Aorta (tissue), 5 donors: ENCODE measurements at regions not wholly inside any gene's neighbourhood (a gene's known extent, or its start where the extent isn't known, plus 50 kb on each side); places are given as distances from the start of the nearest gene placed in this dataset.

Source experiments
- ATAC-seq: fragments of 200-7000 bp; cut with Tn5 transposase; one replicate; pipeline ENCODE4 v1.9.1; 2022; ENCODE audit warnings: moderate library complexity; ENCODE audit not compliant: low FRiP score
- DNase-seq, 2 donors: peaks; one replicate each; pipeline ENCODE4 v3.0.0-alpha.2; 2020
- H3K27ac ChIP-seq, 2 donors: one replicate each; pipeline ENCODE4 v1.5.1; 2013; ENCODE audit warnings: low read length in 2 of 2, mild to moderate bottlenecking in 2 of 2, moderate library complexity in 2 of 2, control low read depth in 1 of 2, inconsistent platforms in 1 of 2, low read depth in 1 of 2
- H3K27me3 ChIP-seq, 2 donors: one replicate each; pipeline ENCODE4 v1.6.1; 2013; ENCODE audit warnings: control low read depth in 1 of 2, low read length in 1 of 2, mild to moderate bottlenecking in 1 of 2, moderate library complexity in 1 of 2; ENCODE audit not compliant: insufficient read depth in 2 of 2, control insufficient read depth in 1 of 2
- H3K36me3 ChIP-seq, 2 donors: one replicate each; pipeline ENCODE4 v1.6.1; 2013; ENCODE audit warnings: control low read depth in 1 of 2, low read length in 1 of 2, mild to moderate bottlenecking in 1 of 2; ENCODE audit not compliant: insufficient read depth in 2 of 2, control insufficient read depth in 1 of 2
- H3K4me1 ChIP-seq, 2 donors: one replicate each; pipeline ENCODE4 v1.6.1; 2013; ENCODE audit warnings: low read length in 2 of 2, control low read depth in 1 of 2, mild to moderate bottlenecking in 1 of 2, moderate library complexity in 1 of 2; ENCODE audit not compliant: insufficient read depth in 2 of 2, control insufficient read depth in 1 of 2
- H3K4me3 ChIP-seq, 2 donors: one replicate each; pipeline ENCODE4 v1.5.1; 2013; ENCODE audit warnings: low read length in 2 of 2, control low read depth in 1 of 2, mild to moderate bottlenecking in 1 of 2
- H3K9me3 ChIP-seq: one replicate; pipeline ENCODE4 v1.6.1; 2013; ENCODE audit warnings: mild to moderate bottlenecking, low read length; ENCODE audit not compliant: control insufficient read depth
- WGBS, 2 donors: extraction: QIAGEN DNeasy Blood & Tissue Kit; methylation state at CpG; one replicate each; pipeline ENCODE4 v1.1.7; 2013; 5-methylcytosine and 5-hydroxymethylcytosine counted together
- intact Hi-C, 2 donors: fragments of 100-400 bp; cut with DNase I; formaldehyde crosslinking; loops; one replicate each; pipeline versions ENCODE4 v1.14.2 to v1.15.0; 2022
- donor health status: healthy with polysubstance abuse.
- donor health status: Bipolar disorder and iron deficiency.
- donor health status: DM: no; HTN: no; CAD: no.
- donor health status: DM: no; HTN: no; CAD: no.
- donor health status: DM: yes; HTN: yes; CAD: no.

DNA sequence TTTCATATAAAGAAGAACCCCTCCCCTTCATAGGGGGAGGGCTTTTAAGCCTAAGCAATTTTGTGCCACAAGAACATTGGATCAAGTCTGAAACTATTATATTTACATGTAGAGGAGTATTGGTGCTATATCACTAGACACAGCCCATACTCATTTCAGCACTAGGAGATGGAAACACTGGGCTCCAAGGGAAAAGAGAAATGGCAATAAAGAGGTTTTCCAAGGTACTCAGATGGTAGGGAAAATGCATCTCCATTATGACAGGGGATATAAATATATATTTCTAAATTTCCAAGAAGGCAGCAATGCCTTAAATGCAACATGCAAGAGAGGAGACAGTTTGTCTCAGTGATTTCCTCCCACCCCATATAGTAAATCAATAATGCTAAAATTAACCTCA is 209.0 kb downstream of the RAB38 start:
- Histone ChIP-seq H3K9me3 (no peaks in the 10 kb centered on the region), H3K4me1 (no peaks in the 10 kb centered on the region), H3K4me3 (no peak overlapping the region), H3K27ac (no peak overlapping the region), H3K36me3 (no peaks in the 10 kb centered on the region), H3K27me3 (no peaks in the 10 kb centered on the region)
- ATAC-seq (no peak), DNase-seq (no peak)
- intact Hi-C loops: no loop called here

- Histone ChIP-seq H3K36me3 (no peaks in the 10 kb centered on the region), H3K4me3 (no peak overlapping the region), H3K27ac (no peak overlapping the region), H3K4me1 (no peaks in the 10 kb centered on the region), H3K27me3 (no peaks in the 10 kb centered on the region), H3K9me3 (no peaks in the 10 kb centered on the region)
- intact Hi-C loops: no loop called here
- ATAC-seq (no peak), DNase-seq (no peak)
- 87 to 91% methylated on average over 1 of the region's 1 CpG for WGBS, 2 donors
Observed at GRCh38 chr11:87961606-87962005, 213.6 kb downstream of the RAB38 start.

DNA sequence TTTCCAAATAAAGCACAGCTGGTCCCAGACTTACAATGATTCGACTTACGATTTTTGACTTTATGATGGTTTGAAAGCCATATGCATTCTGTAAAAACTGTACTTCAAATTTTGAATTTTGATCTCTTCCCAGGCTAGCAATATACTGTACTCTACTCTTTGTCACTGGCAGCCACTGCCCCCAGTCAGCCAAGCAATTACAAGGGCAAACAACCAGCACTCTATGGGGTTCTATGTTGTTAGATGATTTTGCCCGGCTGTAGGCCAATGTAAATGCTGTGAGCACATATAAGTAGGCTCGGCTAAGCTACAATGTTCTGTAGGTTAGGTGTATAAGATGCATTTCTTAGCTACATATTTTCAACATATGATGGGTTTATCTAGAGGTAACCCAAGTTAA is 217.3 kb downstream of the RAB38 start:
- Histone ChIP-seq H3K27me3 (no peaks in the 10 kb centered on the region), H3K36me3 (no peaks in the 10 kb centered on the region), H3K27ac (no peak overlapping the region), H3K4me3 (no peak overlapping the region), H3K9me3 (no peaks in the 10 kb centered on the region), H3K4me1 (no peaks in the 10 kb centered on the region)
- 73 to 94% methylated on average over 4 of the region's 4 CpGs for WGBS, 2 donors
- intact Hi-C loops: no loop called here
- DNase-seq: no peak
- ATAC-seq: no peak

DNA sequence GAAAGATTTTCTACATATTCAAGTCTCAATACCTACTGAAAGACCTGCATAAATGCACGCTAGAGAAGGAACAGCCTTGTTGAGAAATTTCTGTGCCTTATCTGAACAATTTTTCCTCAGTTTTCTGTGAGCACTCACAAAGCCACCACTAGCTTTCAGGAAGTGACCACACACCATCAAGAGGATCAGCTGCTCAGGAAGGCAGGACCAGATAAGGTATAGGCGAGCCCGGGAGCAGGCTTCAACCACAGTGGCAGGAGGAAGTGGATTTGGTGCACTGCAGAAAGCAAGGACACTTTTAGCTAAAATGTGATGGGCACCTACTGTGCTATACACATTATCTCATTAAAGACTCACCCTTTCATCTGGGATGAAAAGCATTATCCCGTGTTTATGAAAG is 220.8 kb downstream of the RAB38 start:
- Histone ChIP-seq H3K27ac (no peak overlapping the region), H3K4me1 (no peaks in the 10 kb centered on the region), H3K36me3 (no peaks in the 10 kb centered on the region), H3K27me3 (no peaks in the 10 kb centered on the region), H3K4me3 (no peak overlapping the region), H3K9me3 (peaks cover 2% of the 10 kb centered on the region)
- intact Hi-C loops: no loop called here
- 57 to 63% methylated on average over 4 of the region's 4 CpGs for WGBS, 2 donors
- ATAC-seq (no peak), DNase-seq (no peak)

GRCh38 chr11:87942786-87943185 is 232.5 kb downstream of the RAB38 start:
- Histone ChIP-seq H3K4me3 (no peak overlapping the region), H3K27ac (no peak overlapping the region), H3K9me3 (no peaks in the 10 kb centered on the region), H3K4me1 (no peaks in the 10 kb centered on the region), H3K36me3 (no peaks in the 10 kb centered on the region), H3K27me3 (no peaks in the 10 kb centered on the region)
- DNase-seq (no peak), ATAC-seq (no peak)
- 26 to 37% methylated on average over 4 of the region's 4 CpGs for WGBS, 2 donors
- intact Hi-C loops: no loop called here

DNA sequence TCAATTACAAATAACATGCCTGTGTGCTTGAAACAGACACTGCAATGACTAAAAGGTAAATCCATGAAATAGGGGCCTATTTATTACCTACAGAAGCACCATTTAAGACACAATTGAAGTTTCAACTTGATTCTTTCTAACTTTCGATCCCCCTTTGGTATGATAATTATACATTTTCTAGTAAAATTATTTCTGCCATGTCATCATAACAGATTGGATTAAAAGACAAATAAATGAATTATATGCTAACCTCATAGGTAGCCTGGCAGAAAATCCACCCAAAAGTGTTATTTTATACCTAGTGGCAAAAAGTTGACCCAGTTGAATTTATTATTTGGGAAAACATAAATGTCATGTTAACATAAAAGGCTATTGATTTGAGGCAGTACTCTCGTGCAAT is 241.1 kb downstream of the RAB38 start:
- H3K27ac ChIP-seq: no peak overlapping the region
- no peak overlapping the region for H3K4me3 ChIP-seq
- ATAC-seq (no peak), DNase-seq (no peak)
- H3K36me3 ChIP-seq: no peaks in the 10 kb centered on the region
- no peaks in the 10 kb centered on the region for H3K4me1 ChIP-seq
- no peaks in the 10 kb centered on the region for H3K9me3 ChIP-seq
- intact Hi-C loops: no loop called here
- no peaks in the 10 kb centered on the region for H3K27me3 ChIP-seq
- 71 to 77% methylated on average over 2 of the region's 2 CpGs for WGBS, 2 donors

DNA sequence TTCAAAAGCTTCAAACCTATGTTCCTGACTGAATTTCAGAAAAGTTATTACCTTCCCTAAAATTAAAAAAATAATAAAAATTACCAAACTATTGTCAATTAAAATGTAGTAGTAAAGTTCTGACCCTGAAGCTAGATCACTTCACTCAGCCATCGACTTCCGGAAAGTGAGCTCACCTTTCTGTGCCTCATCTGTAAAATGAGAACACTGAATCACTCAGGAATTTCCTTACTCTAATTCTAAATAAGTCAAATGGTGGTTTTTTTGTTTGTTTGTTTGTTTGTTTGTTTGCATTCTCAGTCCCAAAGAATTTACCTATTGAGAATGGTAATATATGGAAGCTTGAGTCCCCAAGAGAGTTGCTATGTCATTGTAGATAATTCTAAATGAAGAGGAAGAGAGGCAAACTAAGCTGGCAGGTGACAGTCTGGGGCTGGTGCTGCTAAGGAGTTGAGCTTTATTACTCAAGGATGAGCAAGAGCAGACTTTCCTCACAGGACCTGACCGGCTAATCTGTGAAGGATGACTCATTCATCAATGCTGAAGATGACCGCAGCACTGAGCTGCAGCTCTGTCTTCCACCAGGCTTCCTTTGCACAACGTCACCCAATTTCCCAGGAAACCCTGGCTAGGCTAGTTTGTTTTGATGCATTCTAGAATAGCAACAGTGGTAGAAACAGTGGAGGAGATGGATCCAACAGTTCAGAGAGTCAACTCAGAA is 248.8 kb downstream of the RAB38 start:
- 77 to 79% methylated on average over 5 of the region's 5 CpGs for WGBS, 2 donors
- DNase-seq (no peak), ATAC-seq (no peak)
- Histone ChIP-seq H3K36me3 (no peaks in the 10 kb centered on the region), H3K9me3 (no peaks in the 10 kb centered on the region), H3K27ac (no peak overlapping the region), H3K4me1 (no peaks in the 10 kb centered on the region), H3K27me3 (no peaks in the 10 kb centered on the region), H3K4me3 (no peak overlapping the region)
- intact Hi-C loops: no loop called here

GRCh38 chr11:87924125-87924524 is 251.1 kb downstream of the RAB38 start:
- Histone ChIP-seq H3K27me3 (no peaks in the 10 kb centered on the region), H3K27ac (no peak overlapping the region), H3K36me3 (no peaks in the 10 kb centered on the region), H3K4me3 (no peak overlapping the region), H3K9me3 (peaks cover 1% of the 10 kb centered on the region), H3K4me1 (no peaks in the 10 kb centered on the region)
- DNase-seq (no peak), ATAC-seq (no peak)
- intact Hi-C loops: no loop called here
- WGBS, 2 donors: 71% methylated on average over 1 of the region's 1 CpG

DNA sequence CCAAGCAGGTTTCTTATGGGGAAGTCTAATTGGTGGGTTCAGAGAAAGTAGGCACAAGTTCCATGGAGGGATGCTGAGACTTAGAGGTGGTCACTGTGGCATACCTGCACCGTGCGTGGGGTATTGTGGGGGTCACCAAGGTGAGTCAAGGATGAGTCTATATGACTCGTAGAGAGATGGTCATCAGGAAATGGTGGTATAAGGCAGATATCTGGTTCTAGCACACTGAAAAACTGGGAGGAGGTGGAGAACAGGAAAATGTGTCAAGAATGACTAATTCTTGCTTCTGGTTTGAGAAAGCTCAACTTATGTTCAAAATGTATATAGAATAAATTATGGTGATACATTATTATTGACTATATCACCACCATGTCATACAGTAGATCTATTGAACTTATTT is 258.1 kb downstream of the RAB38 start:
- ATAC-seq (no peak), DNase-seq (no peak)
- H3K4me3 ChIP-seq: no peak overlapping the region
- no peak overlapping the region for H3K27ac ChIP-seq
- H3K4me1 ChIP-seq: no peaks in the 10 kb centered on the region
- 90 to 91% methylated on average over 3 of the region's 3 CpGs for WGBS, 2 donors
- no peaks in the 10 kb centered on the region for H3K36me3 ChIP-seq
- intact Hi-C loops: no loop called here
- no peaks in the 10 kb centered on the region for H3K27me3 ChIP-seq
- peaks cover 1% of the 10 kb centered on the region for H3K9me3 ChIP-seq
